ENCODE measurements at regions not wholly inside any gene's neighbourhood (a gene's known extent, or its start where the extent isn't known, plus 50 kb on each side); places are given as distances from the start of the nearest gene placed in this dataset.

- no peaks in the 10 kb centered on the region for H3K4me1 ChIP-seq (ENCODE audit: insufficient read depth, low read length, poor library complexity, severe bottlenecking)
- no peak overlapping the region for H3K4me2 ChIP-seq (ENCODE audit: low read length)
- no peak overlapping the region for H3K4me3 ChIP-seq (ENCODE audit: low read depth, low read length, poor library complexity, severe bottlenecking)
- H3K36me3 ChIP-seq (ENCODE audit: insufficient read depth, low read length): no peaks in the 10 kb centered on the region
- DNase-seq (ENCODE audit: low spot score): no peak
- POLR2A ChIA-PET: no interaction called here
- intact Hi-C loops (cut with micrococcal nuclease; ENCODE audit: unreplicated experiment): no loop called here
- TF ChIP-seq CTCF (conservative IDR thresholded peaks at IDR 0.05; ENCODE audit: low read length): no peak
- no peak for TF ChIP-seq EZH2phosphoT487 (IDR thresholded peaks at IDR 0.05; ENCODE audit: borderline replicate concordance, low read depth, low read length)
- H3K9me3 ChIP-seq (ENCODE audit: low read length): no peaks in the 10 kb centered on the region
- H3K9me2 ChIP-seq (ENCODE audit: insufficient read depth, low read length): no peaks in the 10 kb centered on the region
- no peaks in the 10 kb centered on the region for H4K20me1 ChIP-seq (ENCODE audit: insufficient read depth, low read length)
- no TSS peak for BruUV-seq (replicated peaks)
- no peaks in the 10 kb centered on the region for H3K79me2 ChIP-seq (ENCODE audit: insufficient read depth, low read depth, low read length)
- H2AFZ ChIP-seq (ENCODE audit: low read length): no peak overlapping the region
- CTCF ChIA-PET (ENCODE audit: unreplicated experiment): no interaction called here
- H3K27ac ChIP-seq (ENCODE audit: low read depth, low read length, poor library complexity, severe bottlenecking): no peak overlapping the region
These were observed 123.7 kb upstream of the RAP2B start for GRCh38 chr3:153038367-153038766.

- no peak overlapping the region for H3K27ac ChIP-seq (ENCODE audit: low read depth, low read length, poor library complexity, severe bottlenecking)
- POLR2A ChIA-PET: no interaction called here
- H3K36me3 ChIP-seq (ENCODE audit: insufficient read depth, low read length): no peaks in the 10 kb centered on the region
- H3K4me2 ChIP-seq (ENCODE audit: low read length): no peak overlapping the region
- intact Hi-C loops (cut with micrococcal nuclease; ENCODE audit: unreplicated experiment): no loop called here
- no peak overlapping the region for H3K4me3 ChIP-seq (ENCODE audit: low read depth, low read length, poor library complexity, severe bottlenecking)
- BruUV-seq (replicated peaks): no TSS peak
- H3K4me1 ChIP-seq (ENCODE audit: insufficient read depth, low read length, poor library complexity, severe bottlenecking): no peaks in the 10 kb centered on the region
- CTCF ChIA-PET (ENCODE audit: unreplicated experiment): no interaction called here
- H3K79me2 ChIP-seq (ENCODE audit: insufficient read depth, low read depth, low read length): no peaks in the 10 kb centered on the region
- H3K9me3 ChIP-seq (ENCODE audit: low read length): no peaks in the 10 kb centered on the region
- no peaks in the 10 kb centered on the region for H3K9me2 ChIP-seq (ENCODE audit: insufficient read depth, low read length)
- TF ChIP-seq CTCF (conservative IDR thresholded peaks at IDR 0.05; ENCODE audit: low read length) (no peak), EZH2phosphoT487 (IDR thresholded peaks at IDR 0.05; ENCODE audit: borderline replicate concordance, low read depth, low read length) (no peak)
- DNase-seq (ENCODE audit: low spot score): no peak
- H2AFZ ChIP-seq (ENCODE audit: low read length): no peak overlapping the region
- no peaks in the 10 kb centered on the region for H4K20me1 ChIP-seq (ENCODE audit: insufficient read depth, low read length)
These were observed 123.2 kb upstream of the RAP2B start for GRCh38 chr3:153038779-153039178.

GRCh38 chr3:153041181-153041580, 120.8 kb upstream of the RAP2B start:
- no peak for DNase-seq (ENCODE audit: low spot score)
- H3K9me2 ChIP-seq (ENCODE audit: insufficient read depth, low read length): no peaks in the 10 kb centered on the region
- H3K27ac ChIP-seq (ENCODE audit: low read depth, low read length, poor library complexity, severe bottlenecking): no peak overlapping the region
- CTCF ChIA-PET (ENCODE audit: unreplicated experiment): no interaction called here
- H3K9me3 ChIP-seq (ENCODE audit: low read length): no peaks in the 10 kb centered on the region
- no peaks in the 10 kb centered on the region for H3K79me2 ChIP-seq (ENCODE audit: insufficient read depth, low read depth, low read length)
- no TSS peak for BruUV-seq (replicated peaks)
- POLR2A ChIA-PET: interaction anchor here (0.6 to 1.1 kb wide), 9 partner anchors 15 to 985 kb away, joined by 3 to 6 read pairs (median 4); no protein-coding TSS in a partner anchor
- H3K36me3 ChIP-seq (ENCODE audit: insufficient read depth, low read length): no peaks in the 10 kb centered on the region
- intact Hi-C loops (cut with micrococcal nuclease; ENCODE audit: unreplicated experiment): loop anchor here (5.0 to 10.0 kb wide), 3 partner anchors 554 to 976 kb away; no protein-coding TSS in a partner anchor
- no peak overlapping the region for H3K4me3 ChIP-seq (ENCODE audit: low read depth, low read length, poor library complexity, severe bottlenecking)
- TF ChIP-seq EZH2phosphoT487 (IDR thresholded peaks at IDR 0.05; ENCODE audit: borderline replicate concordance, low read depth, low read length): no peak
- TF ChIP-seq CTCF (conservative IDR thresholded peaks at IDR 0.05; ENCODE audit: low read length): no peak
- no peaks in the 10 kb centered on the region for H4K20me1 ChIP-seq (ENCODE audit: insufficient read depth, low read length)
- H2AFZ ChIP-seq (ENCODE audit: low read length): no peak overlapping the region; the same call in 1 of the 2 replicates
- H3K4me2 ChIP-seq (ENCODE audit: low read length): no peak overlapping the region
- no peaks in the 10 kb centered on the region for H3K4me1 ChIP-seq (ENCODE audit: insufficient read depth, low read length, poor library complexity, severe bottlenecking)

All from OCI-LY7 (cell line).